Osteocyte (in vitro differentiated cells): ENCODE measurements at regions not wholly inside any gene's neighbourhood (a gene's known extent, or its start where the extent isn't known, plus 50 kb on each side); places are given as distances from the start of the nearest gene placed in this dataset.

Experiments
- DNase-seq: peaks from one replicate; pipeline ENCODE4 v3.0.0; 2021; ENCODE audit warnings: mixed read lengths; ENCODE audit not compliant: unreplicated experiment; ENCODE audit errors: extremely low spot score
- H3K27ac Mint-ChIP-seq: one replicate; pipeline ENCODE4 v1.8.0; 2021; ENCODE audit warnings: mild to moderate bottlenecking, mixed read lengths; ENCODE audit not compliant: unreplicated experiment
- H3K27me3 Mint-ChIP-seq: one replicate; pipeline ENCODE4 v1.8.0; 2021; ENCODE audit warnings: mixed read lengths; ENCODE audit not compliant: unreplicated experiment
- H3K36me3 Mint-ChIP-seq: one replicate; pipeline ENCODE4 v1.8.0; 2021; ENCODE audit warnings: mixed read lengths; ENCODE audit not compliant: unreplicated experiment
- H3K4me1 Mint-ChIP-seq: one replicate; pipeline ENCODE4 v1.8.0; 2021; ENCODE audit warnings: mixed read lengths; ENCODE audit not compliant: unreplicated experiment
- H3K4me3 Mint-ChIP-seq: one replicate; pipeline ENCODE4 v1.8.0; 2021; ENCODE audit warnings: mild to moderate bottlenecking, moderate library complexity, mixed read lengths; ENCODE audit not compliant: unreplicated experiment
- H3K9me3 Mint-ChIP-seq: one replicate; pipeline ENCODE4 v1.8.0; 2021; ENCODE audit warnings: mixed read lengths; ENCODE audit not compliant: unreplicated experiment
- CTCF ChIP-seq: fragments of 200-600 bp; sonication (generic); IDR thresholded peaks from 2 replicates; pipeline ENCODE4 v1.5.0; 2021; ENCODE audit warnings: antibody characterized with exemption, mild to moderate bottlenecking, moderate library complexity

- Mint-ChIP-seq H3K27me3 (no peaks in the 10 kb centered on the region), H3K9me3 (no peaks in the 10 kb centered on the region), H3K4me3 (no peak overlapping the region), H3K27ac (no peak overlapping the region), H3K36me3 (no peaks in the 10 kb centered on the region), H3K4me1 (no peaks in the 10 kb centered on the region)
- no peak for TF ChIP-seq CTCF
- no peak for DNase-seq
Observed at GRCh38 chr14:43764433-43764832, 742.6 kb downstream of the FSCB start.

GRCh38 chr14:43755707-43756106 is 751.4 kb downstream of the FSCB start:
- no peaks in the 10 kb centered on the region for H3K4me1 Mint-ChIP-seq
- no peaks in the 10 kb centered on the region for H3K27me3 Mint-ChIP-seq
- no peak for TF ChIP-seq CTCF
- H3K4me3 Mint-ChIP-seq: no peak overlapping the region
- H3K27ac Mint-ChIP-seq: no peak overlapping the region
- H3K36me3 Mint-ChIP-seq: no peaks in the 10 kb centered on the region
- peaks cover 3% of the 10 kb centered on the region for H3K9me3 Mint-ChIP-seq
- DNase-seq: no peak

- TF ChIP-seq CTCF: no peak
- peaks cover 3% of the 10 kb centered on the region for H3K9me3 Mint-ChIP-seq
- H3K4me1 Mint-ChIP-seq: no peaks in the 10 kb centered on the region
- no peaks in the 10 kb centered on the region for H3K36me3 Mint-ChIP-seq
- DNase-seq: no peak
- no peaks in the 10 kb centered on the region for H3K27me3 Mint-ChIP-seq
- H3K27ac Mint-ChIP-seq: no peak overlapping the region
- no peak overlapping the region for H3K4me3 Mint-ChIP-seq
Observed at GRCh38 chr14:43754838-43755237, 752.2 kb downstream of the FSCB start.

GRCh38 chr14:43745746-43746145 is 761.3 kb downstream of the FSCB start:
- Mint-ChIP-seq H3K27me3 (no peaks in the 10 kb centered on the region), H3K4me3 (no peak overlapping the region), H3K4me1 (no peaks in the 10 kb centered on the region), H3K27ac (no peak overlapping the region), H3K36me3 (no peaks in the 10 kb centered on the region), H3K9me3 (no peaks in the 10 kb centered on the region)
- no peak for DNase-seq
- no peak for TF ChIP-seq CTCF

GRCh38 chr14:43735932-43736331 is 771.2 kb downstream of the FSCB start:
- peaks cover 4% of the 10 kb centered on the region for H3K9me3 Mint-ChIP-seq
- DNase-seq: no peak

More at GRCh38 chr14:43735932-43736331, 771.2 kb downstream of the FSCB start:
- Mint-ChIP-seq H3K36me3 (no peaks in the 10 kb centered on the region), H3K4me3 (no peak overlapping the region), H3K27ac (no peak overlapping the region), H3K27me3 (no peaks in the 10 kb centered on the region), H3K4me1 (no peaks in the 10 kb centered on the region)
- TF ChIP-seq CTCF: no peak
